ENCODE measurements at regions not wholly inside any gene's neighbourhood (a gene's known extent, or its start where the extent isn't known, plus 50 kb on each side); places are given as distances from the start of the nearest gene placed in this dataset.
"Not testable (repeated sequence)": the region's sequence is repeated elsewhere in the genome, so short reads cannot be mapped to it uniquely, and the experiment has no call there.

GRCh38 chr10:23545866-23546265, 107.0 kb downstream of the OTUD1 start:
- not testable (repeated sequence) for DNase-seq

GRCh38 chr10:23556727-23557440, 118.0 kb downstream of the OTUD1 start:
- DNase-seq, result no peak

- DNase-seq, result no peak
Observed at GRCh38 chr10:23557777-23558176, 118.9 kb downstream of the OTUD1 start.

- no peak for DNase-seq
Observed at GRCh38 chr10:23558361-23558799, 119.5 kb downstream of the OTUD1 start.

- DNase-seq, result no peak
Observed at GRCh38 chr10:23568996-23569395, 130.1 kb downstream of the OTUD1 start.

GRCh38 chr10:23571884-23572283, 133.0 kb downstream of the OTUD1 start:
- DNase-seq, result no peak

- no peak for DNase-seq
Observed at GRCh38 chr10:23581906-23582450, 143.1 kb downstream of the OTUD1 start.

GRCh38 chr10:23584396-23584795, 145.5 kb downstream of the OTUD1 start:
- no peak for DNase-seq

- no peak for DNase-seq
Observed at GRCh38 chr10:23585186-23585585, 146.3 kb downstream of the OTUD1 start.

- DNase-seq, result no peak
Observed at GRCh38 chr10:23585666-23586065, 146.8 kb downstream of the OTUD1 start.

GRCh38 chr10:23595278-23595677, 156.4 kb downstream of the OTUD1 start:
- not testable (repeated sequence) for DNase-seq

- DNase-seq, result no peak
Observed at GRCh38 chr10:23604613-23605012, 165.7 kb downstream of the OTUD1 start.

GRCh38 chr10:23606456-23606855, 167.6 kb downstream of the OTUD1 start:
- DNase-seq, result no peak

- no peak for DNase-seq
Observed at GRCh38 chr10:23608926-23609325, 170.1 kb downstream of the OTUD1 start.

- DNase-seq, result no peak
Observed at GRCh38 chr10:23610626-23611307, 171.9 kb downstream of the OTUD1 start.

- no peak for DNase-seq
Observed at GRCh38 chr10:23611308-23612029, 172.6 kb downstream of the OTUD1 start.

GRCh38 chr10:23613900-23614299, 175.0 kb downstream of the OTUD1 start:
- DNase-seq, result no peak

GRCh38 chr10:23614483-23614882, 175.6 kb downstream of the OTUD1 start:
- no peak for DNase-seq

- DNase-seq, result no peak
Observed at GRCh38 chr10:23630376-23630775, 191.5 kb downstream of the OTUD1 start.

- DNase-seq, result no peak
Observed at GRCh38 chr10:23630885-23631284, 192.0 kb downstream of the OTUD1 start.

- DNase-seq, result no peak
Observed at GRCh38 chr10:23643111-23643780, 204.4 kb downstream of the OTUD1 start.

- no peak for DNase-seq
Observed at GRCh38 chr10:23648618-23649017, 209.7 kb downstream of the OTUD1 start.

GRCh38 chr10:23656735-23657134, 217.9 kb downstream of the OTUD1 start:
- DNase-seq, result no peak
